ENCODE measurements at regions not wholly inside any gene's neighbourhood (a gene's known extent, or its start where the extent isn't known, plus 50 kb on each side); places are given as distances from the start of the nearest gene placed in this dataset.

DNA sequence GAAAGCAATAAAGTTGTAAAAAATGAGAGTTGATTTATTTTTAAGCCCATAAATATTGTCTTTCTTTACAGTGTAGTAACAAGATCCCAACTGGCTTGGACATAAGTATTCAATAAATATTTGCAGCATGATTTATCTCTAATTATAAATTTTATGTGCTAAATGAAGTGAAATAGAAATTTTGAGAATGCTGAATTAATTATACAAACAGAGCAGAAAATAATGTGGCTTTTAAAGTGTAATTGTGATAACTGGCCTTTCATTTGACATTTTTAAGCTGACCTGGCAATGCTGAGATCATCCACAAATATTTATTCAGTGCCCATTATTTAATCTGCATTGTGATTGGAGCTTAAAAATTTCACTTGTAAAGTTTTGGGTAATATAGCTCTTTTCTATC is 201.6 kb upstream of the NAV3 start:
- DNase-seq (ENCODE audit: low read depth in 2 of 2): no peak

DNA sequence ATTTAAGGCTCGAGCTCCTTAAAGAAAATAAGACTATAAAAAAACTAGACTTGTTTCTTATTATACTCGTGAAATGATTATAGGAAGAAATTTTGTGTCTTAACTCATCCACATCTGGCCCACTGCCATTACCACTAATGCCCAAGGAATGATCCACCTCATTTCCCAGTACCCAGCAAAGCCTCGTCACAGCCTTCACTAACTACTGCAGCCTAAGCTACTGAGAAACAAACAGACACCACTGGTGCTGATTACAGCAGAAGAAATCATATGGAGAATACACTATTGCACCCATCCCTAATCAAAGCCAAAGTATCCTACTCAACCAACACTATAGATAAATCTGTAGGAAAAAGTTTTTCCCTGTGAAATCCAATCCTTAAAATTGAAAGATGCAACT is 205.3 kb upstream of the NAV3 start:
- DNase-seq (ENCODE audit: low read depth in 2 of 2): no peak

DNA sequence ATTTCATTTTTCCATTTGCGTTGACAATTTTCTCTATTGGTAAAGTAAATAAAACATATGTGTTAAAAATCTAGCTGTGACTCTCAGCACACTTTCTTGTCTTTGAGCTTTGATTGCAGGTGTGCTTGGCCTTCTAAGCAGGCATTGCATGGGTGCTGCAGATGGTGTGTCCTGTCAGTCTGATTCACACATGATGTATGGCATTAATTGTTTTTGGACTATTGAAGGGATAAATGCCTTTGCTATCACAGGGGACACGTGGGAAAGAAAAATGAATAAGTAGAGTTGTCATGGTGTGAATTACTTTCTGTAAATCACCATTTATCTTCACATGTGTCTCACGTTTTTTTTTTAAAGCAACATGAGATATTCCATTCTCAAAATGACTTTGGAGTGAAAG is 211.3 kb upstream of the NAV3 start:
- DNase-seq (ENCODE audit: low read depth in 2 of 2): no peak

DNA sequence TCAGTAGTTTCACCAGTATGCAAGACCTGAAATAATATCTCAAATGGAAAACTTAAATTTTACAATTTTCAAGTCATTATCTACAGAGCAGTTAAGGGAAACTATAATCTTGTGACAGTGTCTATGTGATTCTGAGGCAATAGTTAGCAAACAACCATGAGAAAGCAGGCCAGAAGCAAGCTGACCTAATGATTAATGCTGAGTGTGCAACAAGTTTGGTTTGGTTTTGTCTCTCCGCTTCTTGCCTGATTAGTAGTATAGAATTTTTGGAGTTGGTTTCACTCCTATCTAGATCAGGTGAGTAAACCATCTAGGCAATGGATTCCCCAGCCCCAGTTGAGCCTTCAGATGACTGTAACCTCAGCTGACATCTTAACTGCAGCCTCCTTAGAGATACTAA is 212.9 kb upstream of the NAV3 start:
- DNase-seq (ENCODE audit: low read depth in 2 of 2): no peak

DNA sequence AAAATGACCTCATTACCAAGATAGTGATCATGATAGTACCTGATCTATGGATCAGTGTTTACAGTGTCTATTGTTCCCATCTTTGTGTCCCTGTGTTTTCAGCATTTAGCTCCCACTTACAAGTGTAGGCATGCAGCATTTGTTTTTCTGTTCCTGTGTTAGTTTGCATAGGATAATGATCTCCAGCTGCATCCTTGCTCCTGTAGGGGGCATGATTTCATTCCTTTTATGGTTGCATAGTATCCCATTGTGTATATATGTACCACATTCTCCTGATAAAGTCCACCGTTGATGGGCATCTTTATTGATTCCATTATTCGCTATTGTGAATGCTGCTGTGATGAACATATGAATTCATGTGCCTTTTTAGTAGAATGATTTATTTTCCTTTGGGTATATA is 215.4 kb upstream of the NAV3 start:
- no peak for DNase-seq (ENCODE audit: low read depth in 2 of 2)

DNA sequence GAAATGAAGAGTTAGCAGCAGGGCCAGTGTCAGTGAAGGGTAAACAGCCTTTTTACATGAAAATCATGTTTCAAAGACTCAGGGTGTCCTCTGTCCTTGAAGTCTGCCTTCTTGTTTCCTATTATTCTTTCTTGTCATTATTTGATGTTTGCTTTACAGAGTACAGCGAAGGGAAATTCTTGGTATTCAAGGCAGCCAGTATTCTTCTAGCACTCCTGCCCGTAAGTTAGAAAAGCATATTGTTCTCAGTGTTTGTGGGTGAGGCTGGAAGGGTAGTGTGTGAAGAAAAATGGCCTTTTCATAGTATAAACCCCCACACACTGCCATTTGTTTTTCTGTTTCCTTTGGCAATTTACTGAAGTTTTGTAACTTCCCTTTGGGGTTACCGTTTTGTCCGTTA is 217.3 kb upstream of the NAV3 start:
- DNase-seq (ENCODE audit: low read depth in 2 of 2): no peak

DNA sequence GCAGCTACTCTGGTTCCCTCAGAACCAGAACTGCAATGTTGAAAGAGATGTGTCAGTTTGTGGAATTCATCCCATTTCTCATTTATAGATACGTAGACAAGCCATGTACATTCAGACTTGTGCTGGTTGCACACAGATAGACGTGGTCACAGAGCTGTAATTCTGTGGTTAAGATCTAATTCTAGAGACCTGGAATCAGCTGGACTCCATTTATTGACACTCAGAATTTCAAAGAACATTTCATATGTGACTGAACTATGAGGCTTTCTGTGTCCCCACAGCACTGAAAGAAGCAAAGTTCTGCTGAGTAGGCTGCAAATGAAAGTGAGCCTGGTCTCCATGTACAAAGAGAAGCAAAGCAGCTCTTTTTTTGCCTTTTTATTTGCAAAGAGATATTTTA is 220.2 kb upstream of the NAV3 start:
- no peak for DNase-seq (ENCODE audit: low read depth in 2 of 2)

DNA sequence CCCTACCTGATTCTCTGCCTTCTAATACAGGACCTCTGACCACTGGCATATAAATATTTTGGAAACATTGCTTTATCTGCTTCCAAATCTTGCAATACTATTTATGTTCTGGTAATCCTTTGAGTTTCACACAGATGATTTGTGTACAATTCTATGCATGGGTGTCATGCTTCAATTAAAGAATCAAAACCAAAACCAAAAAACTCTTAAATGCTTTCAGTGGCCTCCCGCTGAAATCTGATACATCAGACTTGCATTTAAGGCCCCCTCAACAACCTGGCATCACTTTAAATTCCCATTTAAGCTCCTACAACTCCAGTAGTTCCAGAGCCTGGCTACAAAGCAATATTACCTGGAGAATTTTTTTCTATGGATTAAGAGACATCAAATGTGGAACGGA is 221.7 kb upstream of the NAV3 start:
- DNase-seq (ENCODE audit: low read depth in 2 of 2): no peak

DNA sequence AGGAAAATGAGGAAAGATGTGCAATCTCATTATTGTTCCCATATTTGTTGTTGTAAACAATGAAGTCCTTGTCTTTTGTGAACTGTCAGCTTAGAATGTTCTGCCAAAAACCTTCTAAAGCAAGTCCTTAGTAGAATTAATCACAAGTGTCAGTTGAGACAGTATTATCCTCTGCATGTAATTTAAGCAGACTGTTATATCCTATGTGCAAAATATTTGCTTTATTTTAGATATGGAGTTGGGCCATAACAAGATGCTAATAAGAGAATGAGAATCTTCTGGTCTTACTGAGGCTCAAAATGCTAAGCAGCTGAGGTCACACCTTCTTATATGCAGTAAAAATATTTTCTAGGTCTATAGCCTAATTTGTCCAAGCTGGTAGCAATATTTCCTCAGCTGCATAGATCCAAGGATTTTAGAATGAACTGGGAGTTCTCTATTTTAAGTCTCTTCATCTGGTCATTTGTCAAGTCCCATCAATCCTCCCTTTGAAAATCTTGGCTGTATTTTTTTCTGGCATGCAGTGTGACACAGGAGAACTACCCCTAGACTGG is 222.3 kb upstream of the NAV3 start:
- no peak for DNase-seq (ENCODE audit: low read depth in 2 of 2)

DNA sequence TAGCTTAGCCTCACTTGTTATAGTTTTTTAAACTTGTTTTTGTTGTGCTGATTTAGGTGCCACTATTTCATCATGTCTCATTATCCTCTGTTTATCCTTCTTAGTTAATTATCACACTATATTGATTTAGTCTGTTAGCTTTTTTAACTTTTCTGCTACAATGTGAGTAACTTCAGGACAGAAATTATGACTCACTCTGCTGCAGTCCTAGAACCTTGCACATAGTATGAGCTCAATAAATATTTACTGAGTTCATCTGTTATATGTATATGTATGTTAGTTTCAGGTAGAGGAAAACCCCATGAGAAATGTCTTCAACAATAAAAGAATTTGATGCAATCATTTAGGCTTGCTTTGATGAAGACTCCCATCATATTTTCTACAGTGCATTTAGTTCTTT is 224.3 kb upstream of the NAV3 start:
- DNase-seq (ENCODE audit: low read depth in 2 of 2): no peak

DNA sequence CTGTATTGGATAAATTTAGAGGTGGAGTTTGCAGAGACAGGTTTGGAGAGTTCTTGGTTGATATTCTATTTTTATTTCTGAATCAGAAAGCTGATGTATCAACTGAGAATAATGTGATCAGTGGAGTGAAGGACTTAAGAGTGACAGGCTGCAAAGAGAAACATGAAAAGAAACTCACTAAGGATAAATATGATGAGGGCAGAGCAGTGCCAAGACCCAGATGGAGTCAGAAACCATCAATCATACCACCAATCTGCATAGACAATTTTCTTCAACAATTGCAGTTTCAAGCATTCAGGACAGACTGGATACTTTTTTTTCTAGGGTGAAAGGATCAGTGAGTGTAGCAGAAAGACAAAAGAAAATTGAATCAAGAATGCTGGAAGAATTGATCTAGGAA is 226.7 kb upstream of the NAV3 start:
- DNase-seq (ENCODE audit: low read depth in 2 of 2): no peak

DNA sequence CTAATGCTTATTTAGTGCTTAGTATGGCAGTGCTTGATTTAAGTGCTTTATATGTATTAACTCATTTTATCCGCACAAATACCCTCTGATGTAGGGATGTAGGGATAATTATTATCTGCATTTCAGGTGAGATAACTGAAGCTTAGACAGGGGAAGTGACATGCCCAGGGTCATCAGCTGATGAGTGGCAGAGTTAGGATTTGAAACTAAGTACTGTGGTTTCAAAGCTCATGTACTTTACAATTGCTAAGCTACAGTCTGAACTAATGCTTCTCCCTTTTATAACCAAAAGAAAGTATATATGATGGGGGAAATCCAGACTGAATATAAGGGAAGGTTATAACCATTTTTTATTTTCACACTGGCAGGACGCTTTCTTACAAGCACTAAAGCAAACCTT is 229.6 kb upstream of the NAV3 start:
- no peak for DNase-seq (ENCODE audit: low read depth in 2 of 2)

DNA sequence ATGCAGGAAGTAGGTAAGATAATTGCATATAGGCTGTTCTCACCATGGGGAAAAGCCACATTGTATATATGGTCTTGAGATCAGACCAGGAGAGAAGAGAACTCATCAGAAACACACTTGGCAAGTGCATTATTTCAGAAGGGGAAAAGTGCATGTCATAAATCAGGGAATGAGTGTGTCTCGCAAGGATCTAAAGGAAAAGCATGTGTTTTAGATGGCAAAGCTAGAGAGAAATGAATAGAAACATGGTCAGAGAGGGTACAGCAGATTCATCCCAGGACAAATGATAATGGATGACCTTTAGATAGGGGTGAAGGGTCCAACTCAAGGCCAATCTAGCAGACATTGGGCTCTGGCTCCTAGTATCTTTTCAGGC is 230.2 kb upstream of the NAV3 start:
- no peak for DNase-seq (ENCODE audit: low read depth in 2 of 2)

DNA sequence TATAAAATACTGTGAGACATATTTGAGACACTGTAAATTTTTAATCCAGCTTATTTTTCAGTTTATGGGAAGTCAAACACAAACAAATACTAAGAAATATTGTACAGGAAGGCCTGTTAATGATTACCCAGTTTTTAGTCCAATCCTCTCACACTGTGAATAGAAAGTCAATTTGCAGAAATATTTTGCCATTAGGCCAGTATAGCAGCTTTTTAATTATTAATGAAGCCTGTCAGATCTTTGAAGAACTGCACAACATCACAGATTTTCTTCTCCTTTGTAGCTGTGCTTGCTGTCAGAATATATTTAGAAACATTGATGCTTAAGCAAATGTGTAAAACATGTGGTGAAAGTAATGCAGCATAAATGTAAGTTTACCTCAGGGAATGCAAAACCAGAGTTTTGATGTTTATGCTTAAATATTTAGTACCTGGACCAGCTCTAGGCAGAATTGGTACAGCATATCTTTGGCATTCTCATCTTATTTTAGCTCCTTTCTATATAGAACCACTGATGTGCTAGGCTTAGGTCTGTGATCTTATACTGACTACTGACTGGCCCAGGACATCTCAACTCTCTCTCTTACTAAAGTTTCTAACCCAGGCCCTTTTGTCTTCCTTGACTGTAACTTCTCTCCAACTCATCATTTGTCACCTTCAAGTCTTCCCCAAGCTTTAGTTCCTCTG is 230.8 kb upstream of the NAV3 start:
- no peak for DNase-seq (ENCODE audit: low read depth in 2 of 2)

DNA sequence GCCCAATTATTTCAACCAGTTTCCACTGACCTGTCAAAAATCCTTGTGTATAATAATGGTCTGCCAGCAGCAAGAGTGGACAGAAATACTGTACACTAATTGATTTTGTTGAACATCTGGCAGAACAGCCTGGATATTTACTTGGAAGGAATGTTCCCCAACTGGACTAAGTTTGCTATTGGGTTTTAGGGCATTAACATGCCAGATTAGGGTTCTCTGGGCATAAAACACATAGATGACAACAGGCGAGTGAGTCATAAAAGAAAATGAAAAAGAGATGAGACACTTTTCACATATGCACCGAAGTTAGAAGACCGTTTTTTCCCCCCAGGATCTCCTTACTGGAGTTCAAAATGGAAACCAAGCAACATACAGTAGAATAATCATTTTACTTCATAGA is 236.3 kb upstream of the NAV3 start:
- DNase-seq (ENCODE audit: low read depth in 2 of 2): no peak

DNA sequence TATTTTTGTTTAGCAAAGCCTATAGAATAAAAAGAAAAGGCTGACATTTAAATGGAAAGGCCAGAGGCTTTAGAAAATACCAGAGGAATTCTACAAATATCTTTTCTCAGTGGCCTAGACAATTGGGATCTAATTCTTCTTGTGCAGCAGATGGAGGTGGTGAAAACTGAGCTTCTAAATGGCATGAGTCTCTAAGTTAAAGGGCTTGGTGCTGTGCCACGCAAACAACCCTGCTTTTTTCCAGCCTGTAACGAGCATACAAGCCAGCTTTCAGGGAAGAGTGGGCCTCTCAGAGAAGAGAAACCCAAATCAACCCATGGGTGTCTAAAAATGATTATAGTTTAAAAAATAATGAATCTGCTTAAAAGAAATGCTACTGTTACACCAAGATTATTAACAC is 237.9 kb upstream of the NAV3 start:
- DNase-seq (ENCODE audit: low read depth in 2 of 2): no peak

DNA sequence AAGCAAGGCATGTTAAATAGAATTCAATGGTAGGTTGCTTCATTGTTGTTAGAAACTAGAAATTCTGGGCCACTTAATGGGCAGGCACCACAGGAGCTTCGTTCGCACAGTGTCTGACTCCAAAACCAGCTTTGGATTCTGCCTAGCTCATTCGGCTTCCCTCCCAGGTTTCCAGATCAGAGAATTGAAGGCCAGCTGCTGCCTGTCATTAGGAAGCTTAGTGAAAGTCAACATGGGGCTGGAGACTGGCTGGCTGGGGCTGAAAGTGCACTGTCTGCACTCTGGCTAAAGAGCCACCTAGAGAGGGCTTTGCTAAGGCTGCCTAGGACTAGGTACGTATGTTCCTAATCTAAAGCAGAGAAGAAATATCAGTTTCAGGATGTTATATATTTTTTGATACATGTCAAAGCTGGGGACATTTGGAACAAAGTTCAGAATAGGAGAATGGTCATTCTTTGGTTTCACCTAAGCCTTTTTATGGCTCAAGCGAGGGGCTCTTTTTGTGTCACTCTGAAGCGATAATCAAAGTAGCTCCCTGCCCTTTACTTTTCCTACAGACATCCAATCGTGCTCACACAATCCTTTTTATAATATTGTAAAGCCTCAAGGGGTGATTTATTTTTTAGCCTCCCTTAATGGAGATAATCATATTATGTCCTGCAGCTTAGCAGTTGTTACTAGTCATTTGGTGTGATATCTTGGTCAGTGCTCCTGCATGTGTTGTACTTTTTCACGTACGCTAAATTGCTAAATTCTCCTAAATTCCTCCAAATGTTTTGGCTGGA is 238.5 kb upstream of the NAV3 start:
- DNase-seq (ENCODE audit: low read depth in 2 of 2): no peak

DNA sequence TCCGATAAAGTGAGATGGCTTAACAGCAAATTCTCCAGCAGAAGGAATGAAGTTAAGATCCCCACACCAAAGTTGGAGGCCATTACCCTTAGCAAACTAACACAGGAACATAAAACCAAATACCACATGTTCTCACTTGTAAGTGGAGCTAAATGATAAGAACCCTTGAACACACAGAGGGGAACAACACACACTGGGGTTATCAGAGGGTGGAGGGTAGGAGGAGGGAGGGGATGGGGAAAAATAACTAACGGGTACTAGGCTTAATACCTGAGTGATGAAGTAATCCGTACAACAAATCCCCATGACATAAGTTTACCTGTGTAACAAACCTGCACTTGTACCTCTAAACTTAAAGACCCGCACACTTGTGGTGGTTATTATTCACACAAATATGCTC is 240.4 kb upstream of the NAV3 start:
- no peak for DNase-seq (ENCODE audit: low read depth in 2 of 2)

DNA sequence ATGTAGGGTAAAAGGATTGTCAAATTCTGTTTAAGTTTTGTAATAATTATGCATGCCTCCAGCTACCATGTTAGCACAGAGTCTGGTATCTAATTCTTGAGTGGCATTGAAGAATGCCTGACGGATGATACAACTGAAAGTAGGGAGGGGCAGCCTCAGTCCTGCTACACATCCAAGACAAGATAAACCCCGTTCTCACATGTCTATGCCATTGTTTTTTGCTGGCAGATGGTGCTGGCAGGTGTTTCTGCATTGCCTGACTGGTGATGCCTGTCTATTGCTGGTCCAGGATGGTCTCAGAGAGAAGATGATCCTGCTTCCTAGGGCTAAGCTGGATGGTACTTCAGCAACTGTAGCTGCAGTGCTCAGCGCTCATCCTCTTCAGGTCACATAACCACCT is 245.8 kb upstream of the NAV3 start:
- no peak for DNase-seq (ENCODE audit: low read depth in 2 of 2)

DNA sequence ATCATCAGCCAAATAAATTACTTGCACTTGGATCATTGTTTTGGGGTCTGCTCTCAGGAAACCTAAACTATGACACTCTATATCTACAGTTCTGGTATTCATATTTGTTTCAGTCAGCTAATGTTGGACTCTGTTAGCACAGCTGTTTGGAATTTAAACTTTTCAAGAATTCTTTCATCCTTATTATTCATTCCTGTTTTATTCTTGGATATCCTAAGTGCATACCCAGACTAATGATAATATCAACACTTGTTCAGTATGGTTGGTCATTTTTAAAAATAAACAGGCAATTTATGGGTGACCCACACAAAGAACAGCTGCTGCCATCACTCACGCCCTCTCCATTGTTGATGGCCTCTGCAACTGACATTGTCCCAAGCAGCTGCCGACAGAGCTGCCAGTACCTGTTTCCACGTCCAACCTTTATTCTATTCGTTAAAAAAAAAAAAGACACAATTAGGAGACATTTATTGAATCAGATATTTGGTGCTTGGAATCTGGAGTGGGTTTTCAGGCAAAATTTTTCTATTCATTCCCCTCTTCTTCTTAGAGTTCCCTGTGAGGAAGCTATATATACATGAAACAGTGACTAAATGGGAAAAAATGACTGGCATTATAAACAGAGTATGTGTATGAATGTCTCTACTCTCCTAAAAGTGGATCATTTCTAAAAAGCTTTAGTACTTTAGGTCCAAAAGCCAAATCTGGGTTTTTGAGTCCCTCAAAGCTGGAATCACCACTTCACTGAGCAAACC is 252.1 kb upstream of the NAV3 start:
- no peak for DNase-seq (ENCODE audit: low read depth in 2 of 2)

DNA sequence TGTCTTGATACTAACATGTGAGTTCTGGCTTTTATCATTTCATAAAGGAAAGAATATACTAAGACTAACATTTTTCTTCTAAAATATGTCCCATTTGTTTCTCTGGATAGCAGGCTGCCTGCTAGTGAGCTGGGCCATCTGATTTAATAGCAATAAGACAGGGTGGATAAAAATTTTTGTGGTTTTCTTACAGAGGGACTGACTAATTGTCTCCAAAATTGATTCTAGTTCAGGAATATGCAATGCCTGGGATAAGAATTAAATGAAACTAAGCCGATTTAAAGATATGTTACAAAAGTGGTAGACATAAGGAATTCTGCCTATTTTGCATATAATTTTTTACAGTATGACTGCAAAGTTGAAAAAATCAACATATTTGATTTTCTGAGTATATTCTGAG is 252.9 kb upstream of the NAV3 start:
- DNase-seq (ENCODE audit: low read depth in 2 of 2): no peak

DNA sequence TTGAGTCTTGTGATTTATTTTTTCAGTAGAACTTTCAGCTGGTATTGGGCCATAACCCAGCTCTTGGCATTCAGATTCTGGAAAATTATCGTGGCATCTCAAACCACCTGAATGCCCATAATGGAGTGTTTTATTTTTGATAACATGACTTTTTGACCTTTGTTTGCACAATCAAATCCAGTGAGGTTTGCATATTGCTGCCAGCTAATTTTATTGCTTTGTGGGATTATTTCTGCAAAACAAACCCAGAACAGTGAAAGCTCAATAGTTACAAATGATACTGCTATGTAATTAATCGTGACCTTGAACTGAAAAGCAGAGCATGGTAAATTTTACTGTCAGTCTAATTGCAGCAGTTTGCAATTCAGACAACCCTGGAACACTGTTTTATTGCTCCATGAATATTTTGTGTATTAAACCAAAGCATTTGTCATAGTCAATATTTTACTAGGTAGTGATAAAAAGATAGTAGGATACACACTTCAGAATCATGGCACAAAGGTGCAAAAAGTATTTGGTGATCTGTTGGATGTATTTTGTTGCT is 255.2 kb upstream of the NAV3 start:
- DNase-seq (ENCODE audit: low read depth in 2 of 2): no peak

DNA sequence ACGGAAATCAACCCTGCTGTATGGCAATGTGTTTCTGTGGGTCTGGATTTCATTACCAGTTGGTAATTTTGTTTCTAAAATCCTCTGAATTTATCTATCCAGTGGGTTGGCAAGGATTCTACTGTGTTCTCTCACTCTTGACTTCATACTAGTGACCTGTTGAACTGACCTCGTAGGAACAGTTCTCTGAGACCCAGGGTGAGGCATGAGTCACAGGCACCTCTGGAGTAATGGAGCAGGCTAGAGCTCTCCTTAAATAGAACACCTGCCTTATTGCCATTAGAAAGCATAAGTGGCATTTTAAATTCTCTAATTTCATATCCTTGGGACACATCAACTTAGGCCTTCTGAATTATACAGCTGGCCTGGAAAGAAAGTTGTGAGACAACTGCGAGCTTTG is 258.3 kb upstream of the NAV3 start:
- no peak for DNase-seq (ENCODE audit: low read depth in 2 of 2)

Data from stimulated activated CD8-positive, alpha-beta memory T cell treated with anti-CD3 and anti-CD28 coated beads, Interleukin-2, amount 100 ng/mL, for 48 hours (primary cell).